Inferior parietal cortex (tissue), 1 donor: ENCODE measurements at regions not wholly inside any gene's neighbourhood (a gene's known extent, or its start where the extent isn't known, plus 50 kb on each side); places are given as distances from the start of the nearest gene placed in this dataset.
"Not testable (repeated sequence)": the region's sequence is repeated elsewhere in the genome, so short reads cannot be mapped to it uniquely, and the experiment has no call there.

Experiments
- DNase-seq: peaks from one replicate; pipeline ENCODE4 v3.0.0-alpha.2; 2016; ENCODE audit errors: extremely low spot score

DNA sequence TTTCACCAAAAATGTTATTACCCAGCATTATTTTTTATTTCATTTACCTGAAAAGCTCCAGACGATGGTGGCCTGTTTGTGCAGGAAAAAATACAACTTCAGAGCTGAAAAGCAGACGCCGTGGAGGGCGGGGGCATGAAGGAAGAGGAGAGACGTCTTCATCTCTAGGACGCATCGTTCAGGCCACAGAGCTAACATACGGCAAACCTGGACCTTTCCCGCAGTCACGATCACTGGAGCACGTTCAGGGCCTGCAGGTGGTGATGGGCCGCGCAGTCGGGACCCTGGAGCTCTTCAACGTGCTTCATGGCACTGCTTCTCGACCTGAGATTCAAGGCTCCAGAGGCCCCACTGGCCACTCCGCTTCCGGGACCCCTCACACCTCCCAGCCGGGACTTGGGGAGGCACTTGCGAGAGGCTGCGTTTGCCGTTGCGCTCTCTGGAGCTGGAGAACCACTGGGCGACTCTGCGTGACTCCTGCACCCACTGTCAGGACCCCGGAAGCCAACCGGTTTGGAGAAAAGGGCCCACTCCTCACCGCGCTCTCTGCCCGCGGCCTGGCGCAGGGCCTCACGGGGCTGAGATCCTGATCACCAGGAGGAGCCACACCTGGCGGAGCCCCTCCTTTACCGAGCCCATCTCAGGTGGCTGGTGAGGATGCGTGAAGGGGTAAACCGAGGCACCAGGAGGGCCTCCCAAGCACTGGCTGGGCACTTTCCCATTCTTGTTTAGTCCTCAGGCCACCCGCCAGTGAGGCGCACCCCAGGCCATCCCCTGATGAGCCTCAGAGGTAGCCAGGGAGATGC, 164.4 kb upstream of the AFDN start:
- DNase-seq, result no peak

DNA sequence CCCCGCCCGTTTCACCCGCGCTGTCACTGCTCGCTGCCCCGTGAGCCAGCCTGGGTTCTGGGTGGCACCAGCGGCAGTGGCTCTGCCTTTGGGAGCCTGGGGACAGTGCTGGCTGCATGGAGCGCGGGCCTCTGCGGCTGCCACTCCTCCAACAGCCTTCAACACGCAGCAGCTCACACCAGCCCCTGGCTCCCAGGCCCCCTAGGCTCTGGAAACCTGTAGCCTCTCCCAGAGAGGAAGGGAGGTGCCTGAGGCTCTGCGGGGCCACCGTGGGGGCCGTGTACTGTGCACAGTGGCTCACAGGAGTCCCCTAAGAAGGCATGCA, 163.9 kb upstream of the AFDN start:
- no peak for DNase-seq

DNA sequence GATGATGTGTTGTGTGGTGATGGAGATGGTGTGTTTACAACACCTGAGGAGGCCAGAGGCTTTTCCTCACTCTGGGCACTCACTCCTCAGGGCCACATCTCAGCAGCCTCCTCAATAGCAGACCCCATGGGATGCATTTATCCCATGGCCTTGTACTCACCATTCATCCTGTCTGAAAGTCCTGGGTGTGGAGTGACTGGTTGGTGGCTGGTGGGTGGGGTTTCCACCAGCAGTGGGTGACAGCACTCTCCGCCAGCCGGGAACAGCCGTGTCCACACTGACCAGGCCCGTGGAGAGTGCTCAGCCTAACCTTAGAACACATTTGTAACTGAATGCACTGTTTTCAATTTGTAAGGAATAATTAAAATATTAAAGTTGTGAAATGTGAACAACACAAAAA, 163.4 kb upstream of the AFDN start:
- no peak for DNase-seq

DNA sequence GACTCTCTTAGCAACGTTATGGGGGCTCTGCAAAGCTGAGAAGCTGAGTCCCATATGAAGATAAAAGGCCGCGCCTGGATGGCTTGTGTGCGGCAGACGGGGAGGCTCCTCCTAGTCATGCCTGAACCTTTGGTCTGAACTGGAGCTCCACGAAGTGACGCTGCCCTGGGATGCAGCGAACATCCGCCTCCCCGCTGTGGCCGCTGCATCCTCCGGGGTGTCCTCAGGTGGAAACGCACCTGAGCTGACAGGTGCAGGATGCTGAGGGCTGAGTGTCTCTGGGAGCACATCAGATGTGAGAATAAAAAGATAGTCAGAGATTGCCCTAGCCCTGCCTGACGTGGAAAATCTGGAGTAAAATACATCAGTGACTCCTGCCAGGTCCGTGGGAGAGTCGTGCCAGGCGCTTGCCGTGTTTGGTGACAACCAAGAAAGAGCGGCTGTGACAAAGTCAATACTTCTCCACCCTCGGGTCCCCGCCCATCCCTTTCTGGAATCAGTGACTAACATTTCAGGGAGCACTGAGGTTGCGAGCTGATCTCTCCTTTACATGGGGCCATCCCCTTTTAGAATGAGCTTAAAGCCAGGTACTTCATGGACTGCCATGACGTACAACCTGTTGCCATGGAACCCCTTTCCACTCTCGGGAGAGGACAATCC, 162.8 kb upstream of the AFDN start:
- no peak for DNase-seq

DNA sequence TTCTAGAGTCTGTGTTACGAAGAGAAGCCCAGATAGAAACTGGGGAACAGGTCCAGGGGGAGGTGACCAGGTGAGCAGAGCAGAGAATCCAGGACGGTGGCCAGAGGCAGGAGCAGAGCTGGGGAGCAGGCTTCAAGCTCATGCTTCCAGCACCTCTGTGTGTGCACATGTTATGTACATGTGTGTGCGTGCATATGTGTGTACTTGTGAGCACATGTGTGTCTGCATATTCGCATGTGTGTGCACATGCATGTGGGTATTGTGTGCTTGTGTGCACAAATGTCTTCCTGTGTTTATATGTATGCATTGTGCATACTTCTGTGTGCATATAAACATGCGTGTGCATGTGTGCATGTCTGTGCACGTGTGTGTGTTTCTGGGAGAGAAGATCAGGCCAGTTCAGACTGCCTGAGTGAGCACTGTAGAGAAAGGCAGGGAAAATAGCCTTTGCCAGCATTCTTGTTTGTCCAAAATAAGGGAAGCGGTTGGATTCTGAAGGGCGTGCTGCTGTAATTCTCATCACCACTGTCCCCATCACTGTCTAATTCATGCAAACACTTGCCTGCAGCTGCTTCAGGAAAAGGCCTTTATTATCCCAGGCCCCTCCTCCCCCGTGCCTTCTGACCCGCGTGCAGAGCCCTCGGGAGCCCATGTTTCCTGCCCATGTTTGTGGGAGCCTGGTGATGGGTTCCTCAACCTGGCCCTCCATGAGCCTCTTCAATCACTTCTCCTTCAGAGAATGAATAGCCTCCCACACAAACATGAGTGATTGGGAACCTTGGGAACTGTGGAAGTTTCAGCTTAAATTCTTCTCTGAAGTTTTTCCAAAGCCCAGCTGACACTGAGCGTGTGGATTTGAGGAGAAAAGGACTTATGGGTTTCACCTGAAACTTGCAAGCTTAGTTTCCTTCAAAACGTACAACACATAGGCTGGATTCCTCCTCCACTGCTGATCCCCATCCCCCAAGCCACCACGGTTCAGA, 161.7 kb upstream of the AFDN start:
- no peak for DNase-seq

DNA sequence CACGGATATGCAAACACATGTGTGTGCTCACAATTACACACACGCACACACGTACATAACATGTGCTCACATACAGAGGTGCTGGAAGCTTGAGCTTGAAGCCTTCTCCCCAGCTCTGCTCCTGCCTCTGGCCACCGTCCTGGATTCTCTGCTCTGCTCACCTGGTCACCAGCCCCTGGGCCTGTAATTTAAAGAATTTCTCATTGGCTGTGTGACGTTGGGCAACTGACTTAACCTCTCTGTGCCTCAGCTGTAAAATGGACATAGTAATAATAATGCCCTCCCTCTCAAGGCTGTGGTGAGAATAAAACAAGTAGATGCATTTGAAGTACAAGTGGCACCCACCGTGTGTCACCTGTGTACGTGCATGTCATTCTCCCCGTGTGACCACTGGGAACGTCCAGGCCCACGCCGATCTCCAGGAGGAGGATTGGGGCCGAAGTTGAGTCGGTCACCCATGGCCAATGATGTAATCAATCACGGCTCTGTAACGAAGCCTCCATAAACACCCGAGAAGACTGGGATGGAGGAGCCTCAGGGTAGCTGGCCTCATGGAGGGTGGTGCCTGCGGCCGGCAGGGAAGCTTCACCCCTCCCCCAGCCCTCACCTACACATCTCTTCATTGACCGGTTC, 160.9 kb upstream of the AFDN start:
- no peak for DNase-seq

DNA sequence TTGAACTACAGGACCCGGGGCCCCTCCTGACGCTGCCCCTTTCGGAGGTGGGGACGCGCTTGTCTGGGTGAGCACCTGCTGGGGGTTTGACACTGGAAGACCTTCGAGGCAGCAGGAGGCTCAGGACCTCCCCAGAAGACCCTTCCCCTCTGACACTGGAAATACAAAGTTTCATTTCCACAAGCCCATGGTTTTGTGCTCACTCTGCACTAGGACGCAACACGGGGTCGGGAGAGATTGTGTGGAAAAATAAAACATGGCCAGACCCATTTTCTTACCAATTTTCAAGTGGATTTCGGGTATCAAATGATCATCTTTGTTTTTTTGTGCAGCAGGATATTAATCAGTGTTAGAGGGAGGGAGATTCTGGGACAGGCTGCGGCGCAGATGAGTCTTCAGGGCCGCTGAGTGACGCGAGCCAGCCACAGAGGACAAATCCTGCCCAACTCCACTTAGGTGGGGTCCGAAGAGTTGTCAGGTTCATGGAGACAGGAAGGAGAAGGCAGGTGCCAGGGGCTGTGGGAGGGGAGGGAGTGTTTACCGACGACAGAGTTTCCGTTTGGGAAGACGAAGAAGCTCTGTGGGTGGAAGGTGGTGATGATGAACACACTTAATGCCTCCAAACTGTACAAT, 160.0 kb upstream of the AFDN start:
- DNase-seq, result no peak

DNA sequence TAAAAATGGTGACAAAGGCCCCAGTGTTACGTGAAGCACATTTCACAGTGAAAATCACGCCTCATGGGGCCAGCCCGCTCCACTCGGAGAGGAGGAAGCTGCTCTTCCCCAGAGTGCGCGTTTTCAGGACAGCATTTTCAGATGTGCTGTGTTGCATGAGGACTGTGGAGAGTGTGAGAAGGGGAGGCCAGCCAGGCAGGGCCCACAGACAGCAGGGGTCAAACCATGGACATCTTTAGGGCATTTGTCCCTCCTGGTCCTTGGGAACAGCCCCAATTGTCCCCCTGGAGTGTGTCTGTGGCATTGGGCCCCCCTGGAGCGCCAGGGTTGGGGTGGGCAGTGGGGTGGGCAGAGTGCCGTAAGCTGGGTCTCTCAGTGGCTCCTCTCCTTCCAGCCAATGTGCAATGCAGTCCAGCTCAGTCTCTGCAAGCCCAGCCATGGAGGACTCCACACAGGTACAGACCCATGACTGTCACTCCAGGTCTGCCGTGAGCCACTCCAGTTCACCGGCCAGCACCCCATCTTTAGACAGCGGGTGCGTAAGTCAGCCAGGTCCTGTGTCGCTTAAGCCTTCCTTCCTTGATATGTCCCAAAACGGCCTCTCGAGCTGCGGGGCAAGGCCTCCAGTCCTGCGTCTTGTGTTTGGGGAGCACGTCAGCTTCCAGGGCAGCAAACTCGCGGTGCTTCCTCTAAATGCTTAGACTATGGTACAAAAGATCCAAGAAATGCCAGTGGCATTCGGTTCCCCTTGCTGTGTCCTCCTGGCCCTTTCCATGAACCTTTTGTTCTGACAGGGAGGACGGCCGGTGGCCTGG, 159.3 kb upstream of the AFDN start:
- DNase-seq, result no peak

DNA sequence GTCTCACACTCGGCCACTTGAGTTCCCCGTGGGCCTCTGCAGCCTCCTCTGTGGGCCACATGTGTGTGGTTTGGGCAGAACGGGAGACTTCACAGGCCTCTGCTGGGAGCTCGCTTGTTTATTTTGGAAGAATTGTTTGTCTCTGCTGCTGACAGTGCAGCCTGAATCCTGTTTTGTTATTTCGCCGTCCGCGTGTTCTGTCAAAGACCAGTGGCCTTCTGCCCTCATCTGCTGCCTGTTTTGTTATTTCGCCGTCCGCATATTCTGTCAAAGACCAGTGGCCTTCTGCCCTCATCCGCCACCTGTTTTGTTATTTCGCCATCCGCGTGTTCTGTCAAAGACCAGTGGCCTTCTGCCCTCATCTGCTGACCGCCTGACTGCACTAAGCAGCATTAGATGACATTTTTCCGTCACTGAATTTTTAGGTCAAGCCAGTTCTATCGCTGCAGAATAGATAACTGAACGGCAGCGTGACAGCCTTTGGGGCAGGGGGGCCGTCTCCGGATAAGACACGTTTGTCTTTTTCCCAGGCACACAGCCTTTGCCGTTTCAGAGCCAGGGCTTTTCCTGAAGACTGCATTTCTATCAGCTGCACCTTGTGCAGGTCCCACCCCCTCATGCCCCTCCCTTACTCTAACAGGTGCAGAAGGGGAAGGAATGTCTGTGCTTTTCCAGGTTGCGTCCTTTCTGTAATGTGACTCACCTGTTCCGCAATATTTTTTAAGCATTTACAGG, 158.5 kb upstream of the AFDN start:
- no peak for DNase-seq

DNA sequence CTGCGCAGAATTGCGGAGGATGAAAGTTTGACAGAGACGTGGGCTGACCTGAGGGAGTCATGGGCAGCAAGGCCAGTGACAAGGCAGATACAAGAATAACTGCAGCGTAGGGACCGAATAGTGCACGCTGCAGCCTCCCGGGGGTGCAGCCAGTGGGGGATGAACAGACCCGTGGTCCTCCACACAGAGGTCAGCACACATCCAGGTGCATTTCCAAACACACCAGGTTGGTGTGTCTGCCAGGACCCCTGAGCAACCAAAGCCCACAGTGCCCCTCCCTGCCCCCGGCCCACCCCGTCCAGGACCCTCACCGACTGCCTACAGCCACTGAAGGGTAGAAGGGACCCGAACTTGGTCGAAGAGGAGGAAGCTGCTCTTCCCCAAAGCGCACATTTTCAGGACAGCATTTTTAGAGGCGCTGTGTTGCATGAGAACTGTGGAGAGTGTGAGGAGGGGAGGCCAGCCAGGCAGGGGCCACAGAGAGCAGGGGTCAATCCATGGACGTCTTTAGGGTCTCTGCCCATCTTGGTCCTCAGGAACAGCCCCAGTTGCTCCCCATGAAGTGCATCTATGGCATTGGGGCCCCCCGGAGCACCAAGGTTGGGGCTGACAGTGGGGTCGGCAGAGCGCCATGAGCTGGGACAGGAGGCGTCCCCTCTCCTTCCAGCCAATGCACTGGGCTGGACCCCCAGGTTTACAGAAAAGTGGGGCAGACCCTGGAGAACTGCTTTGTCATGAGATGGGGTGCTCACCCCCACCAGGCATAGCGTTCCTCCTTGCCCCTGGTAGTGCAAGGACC, 157.8 kb upstream of the AFDN start:
- no peak for DNase-seq

DNA sequence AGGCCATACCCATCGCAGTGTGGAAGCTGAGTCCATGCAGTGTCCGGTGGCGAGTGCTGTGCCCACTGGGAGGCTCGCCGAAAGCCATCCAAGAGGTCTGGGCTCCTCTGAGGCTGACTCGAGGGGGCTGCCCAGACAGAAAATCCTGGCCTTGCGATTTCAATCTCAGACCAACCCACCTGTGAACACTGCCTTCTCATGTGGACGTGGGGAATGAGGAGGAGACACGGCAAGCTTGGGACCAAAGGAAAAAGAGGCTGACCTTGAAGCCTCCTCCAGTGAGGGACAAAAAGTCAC, 157.2 kb upstream of the AFDN start:
- no peak for DNase-seq

DNA sequence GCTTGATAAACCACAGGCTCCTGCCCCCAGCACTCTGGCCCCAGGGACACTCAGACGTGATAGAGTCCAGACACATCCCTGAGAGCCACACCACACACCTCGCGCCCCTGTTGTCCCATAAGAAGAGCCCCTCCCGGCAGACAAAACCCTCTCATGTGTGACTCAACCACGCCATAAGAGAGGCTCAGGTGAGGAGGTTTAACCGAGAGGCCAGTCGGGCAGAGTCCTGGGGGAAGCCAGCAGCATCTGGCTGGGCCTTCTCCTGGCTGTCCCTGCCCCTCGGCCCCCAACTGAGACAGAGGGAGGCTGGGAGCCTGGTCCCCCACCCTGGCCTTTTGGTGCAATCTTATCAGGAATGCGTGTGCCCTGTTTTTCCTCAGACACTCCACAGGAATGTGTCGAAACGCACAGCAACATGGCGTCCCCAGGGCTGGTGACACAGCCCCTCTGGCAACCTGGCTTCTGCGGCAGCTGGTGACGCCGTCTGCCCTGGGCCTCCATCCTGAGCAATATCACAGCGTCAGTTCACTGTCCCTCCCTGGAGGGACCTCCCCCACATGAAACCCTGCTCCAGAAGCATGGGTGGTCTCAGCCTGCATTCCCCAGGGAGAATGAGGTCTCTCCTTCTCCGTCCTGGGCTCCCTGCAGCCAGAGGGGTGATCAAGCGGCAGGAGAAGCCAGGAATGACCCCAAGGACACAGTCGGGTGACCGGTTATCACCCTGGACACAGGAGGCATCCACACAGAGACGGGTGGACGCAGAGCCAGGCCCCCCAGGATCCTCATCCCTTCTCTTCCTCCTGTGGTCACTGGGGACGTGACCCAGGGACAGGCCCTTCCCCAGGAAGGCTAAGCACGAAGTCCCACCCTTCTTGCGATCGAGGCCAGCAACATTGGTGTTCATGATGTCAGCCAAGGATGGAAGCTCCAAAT, 156.6 kb upstream of the AFDN start:
- no peak for DNase-seq

DNA sequence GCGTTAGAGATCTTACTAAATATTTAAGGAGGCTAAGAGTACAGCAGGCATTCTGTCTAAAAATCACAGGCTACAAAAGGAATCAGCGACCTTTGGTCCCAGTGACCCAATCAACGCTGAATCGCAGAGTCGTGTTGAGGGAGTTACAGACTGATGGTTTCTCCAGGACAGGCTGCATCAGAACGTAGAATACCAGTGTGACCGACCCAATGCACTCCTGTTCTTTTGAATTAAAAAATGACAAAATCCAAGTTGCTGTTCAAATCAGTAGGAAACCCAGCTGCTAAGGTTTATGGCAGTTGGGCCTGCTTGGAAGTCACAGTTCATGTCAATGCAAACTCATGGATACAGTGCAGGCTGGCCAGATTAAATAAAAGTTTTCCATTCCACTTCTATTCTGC, 155.8 kb upstream of the AFDN start:
- no peak for DNase-seq

DNA sequence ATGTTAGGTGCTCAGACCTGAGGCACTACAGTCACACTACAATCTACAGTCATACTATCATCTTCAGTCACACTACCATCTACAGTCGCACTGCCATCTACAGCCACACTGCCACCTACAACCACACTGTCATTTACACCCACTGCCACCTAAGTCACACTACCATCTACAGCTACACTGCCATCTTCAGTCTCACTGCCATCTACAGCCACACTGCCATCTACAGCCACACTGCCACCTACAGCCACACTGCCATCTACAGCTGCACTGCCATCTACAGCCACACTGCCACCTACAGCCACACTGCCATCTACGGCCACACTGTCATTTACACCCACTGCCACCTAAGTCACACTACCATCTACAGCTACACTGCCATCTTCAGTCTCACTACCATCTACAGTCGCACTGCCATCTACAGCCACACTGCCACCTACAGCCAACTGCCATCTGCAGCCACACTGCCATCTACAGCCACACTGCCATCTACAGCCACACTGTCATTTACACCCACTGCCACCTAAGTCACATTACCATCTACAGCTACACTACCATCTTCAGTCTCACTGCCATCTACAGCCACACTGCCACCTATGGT, 155.2 kb upstream of the AFDN start:
- DNase-seq, result not testable (repeated sequence)

DNA sequence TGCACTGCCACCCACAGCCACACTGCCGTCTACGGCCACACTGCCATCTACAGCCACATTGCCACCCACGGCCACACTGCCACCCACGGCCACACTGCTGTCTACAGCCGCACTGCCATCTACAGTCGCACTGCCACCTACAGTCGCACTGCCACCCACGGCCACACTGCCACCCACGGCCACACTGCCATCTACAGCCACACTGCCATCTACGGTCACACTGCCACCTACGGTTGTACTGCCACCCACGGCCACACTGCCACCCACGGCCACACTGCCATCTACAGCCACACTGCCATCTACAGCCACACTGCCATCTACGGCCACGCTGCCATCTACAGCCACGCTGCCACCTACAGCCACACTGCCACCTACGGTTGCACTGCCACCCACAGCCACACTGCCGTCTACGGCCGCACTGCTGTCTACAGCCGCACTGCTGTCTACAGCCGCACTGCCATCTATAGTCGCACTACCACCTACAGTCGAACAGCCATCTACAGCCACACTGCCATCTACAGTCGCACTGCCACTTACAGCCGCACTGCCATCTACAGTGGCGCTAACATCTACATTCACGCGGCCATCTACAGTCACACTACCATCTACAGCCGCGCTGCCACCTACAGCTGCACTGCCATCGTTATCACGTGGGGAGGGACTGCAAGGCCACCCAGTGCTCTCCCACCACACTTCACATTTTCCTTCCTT, 154.6 kb upstream of the AFDN start:
- DNase-seq, result no peak

DNA sequence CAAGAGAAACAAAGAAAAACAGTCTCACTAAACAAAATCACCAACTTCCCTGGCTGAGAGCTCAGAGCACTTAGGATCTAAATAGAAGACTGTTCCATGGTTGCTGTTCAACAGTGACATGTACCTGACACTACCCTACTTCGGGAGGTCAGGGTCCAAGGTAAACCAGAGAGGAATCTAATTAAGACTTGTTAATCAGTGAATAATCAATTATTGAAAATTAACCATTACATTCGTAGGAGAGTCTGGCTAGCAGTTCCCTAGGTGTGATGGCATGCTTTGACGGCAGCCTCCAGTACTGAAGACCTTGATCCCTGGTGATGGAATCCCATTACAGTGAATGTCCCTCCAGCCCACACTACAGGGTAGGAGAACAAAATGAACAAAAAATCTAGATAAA, 154.0 kb upstream of the AFDN start:
- DNase-seq, result no peak

DNA sequence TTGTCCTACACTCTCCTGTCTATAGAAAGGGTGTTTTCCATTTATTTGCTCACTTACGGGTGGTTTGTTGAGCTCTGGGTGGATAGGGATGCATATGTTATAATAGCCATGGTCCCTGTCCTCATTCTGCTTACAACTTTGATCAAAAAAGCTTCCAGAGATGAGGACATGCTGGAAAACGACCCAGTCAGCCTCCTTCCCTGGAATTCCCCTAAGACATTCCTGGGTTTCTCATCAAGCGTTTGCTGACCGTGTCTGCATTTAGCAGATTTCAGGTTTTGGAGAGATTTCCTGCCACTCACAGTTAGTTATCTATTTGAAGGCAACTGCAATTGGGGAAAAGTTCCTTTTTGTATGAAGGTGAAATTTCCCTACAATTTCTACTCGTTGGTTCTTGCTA, 152.8 kb upstream of the AFDN start:
- no peak for DNase-seq
